Fibroblast of lung (primary cell): ENCODE measurements at regions not wholly inside any gene's neighbourhood (a gene's known extent, or its start where the extent isn't known, plus 50 kb on each side); places are given as distances from the start of the nearest gene placed in this dataset.

ENCODE experiments used
- CTCF ChIP-seq, 2 donors: IDR thresholded peaks in 1 of 2; conservative IDR thresholded peaks in 1 of 2; 1 replicate in 1 of 2; 2 replicates in 1 of 2; pipeline ENCODE4 v1.5.1; 2011 to 2012; ENCODE audit warnings: low read length in 2 of 2, control low read depth in 1 of 2, inconsistent platforms in 1 of 2, low read depth in 1 of 2, mild to moderate bottlenecking in 1 of 2
- EZH2 ChIP-seq: IDR thresholded peaks from 2 replicates; pipeline ENCODE4 v1.5.1; 2012; ENCODE audit warnings: low read length, control low read depth, mild to moderate bottlenecking; ENCODE audit errors: missing control alignments

DNA sequence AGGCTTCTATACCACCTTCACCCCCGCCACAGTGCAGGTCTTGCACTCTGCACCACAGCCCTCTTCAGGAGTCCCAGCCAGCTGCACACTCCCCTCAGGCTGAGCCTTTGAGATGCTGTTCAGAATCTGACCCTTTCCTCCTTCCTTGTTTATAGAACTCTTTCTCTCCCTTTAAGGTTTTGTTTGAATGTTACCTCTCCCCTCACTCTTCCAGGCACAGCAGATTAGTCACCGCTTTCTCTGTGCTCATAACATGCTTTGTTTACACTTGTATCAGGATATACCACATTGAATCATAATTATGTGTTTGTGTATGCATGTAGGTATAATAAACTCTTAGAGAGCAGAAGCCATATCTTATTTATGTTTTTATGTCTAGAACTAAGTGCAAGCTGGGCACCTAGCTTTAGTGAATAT, 168.4 kb upstream of the BCL6 start:
- TF ChIP-seq CTCF (conservative IDR thresholded peaks at IDR 0.05 in 1 of 2, IDR thresholded peaks at IDR 0.05 in 1 of 2; ENCODE audit: low read depth in 1 of 2, low read length in 2 of 2) (no peak), EZH2 (no peak)
